ENCODE measurements at regions not wholly inside any gene's neighbourhood (a gene's known extent, or its start where the extent isn't known, plus 50 kb on each side); places are given as distances from the start of the nearest gene placed in this dataset.

DNA sequence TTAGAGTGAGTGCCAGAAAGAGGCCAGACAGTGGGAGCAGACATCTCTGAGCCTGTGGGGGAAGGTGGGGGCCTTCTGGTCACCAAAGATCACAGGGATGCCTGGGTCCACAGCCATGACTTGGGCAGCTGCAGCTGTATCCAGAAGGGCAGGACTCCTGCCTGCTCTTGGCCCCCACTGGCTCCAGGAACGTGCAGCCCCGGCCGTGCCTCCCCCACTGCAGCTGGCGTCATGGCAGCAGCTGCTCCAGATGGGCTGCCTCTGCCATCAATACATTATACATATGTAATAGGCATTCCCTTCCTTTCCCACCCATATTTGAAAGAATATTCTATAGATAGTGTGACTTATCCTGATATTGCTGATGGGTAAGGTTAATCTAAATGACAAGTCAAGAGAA is 195.5 kb upstream of the SNX19 start:
- Histone ChIP-seq H3K23ac (ENCODE audit: insufficient read length, low read depth, low read length) (no peak overlapping the region), H4K5ac (ENCODE audit: insufficient read length, low read depth, low read length) (no peak overlapping the region)

More for the DNA sequence above, 195.5 kb upstream of the SNX19 start:
- H3K4me3 Mint-ChIP-seq: no peak overlapping the region
- H3K9me3 ChIP-seq (ENCODE audit: control insufficient read depth, low read depth, low read length): no peaks in the 10 kb centered on the region
- H3K23me2 ChIP-seq (ENCODE audit: insufficient read length, low read depth, low read length, poor library complexity, severe bottlenecking): no peaks in the 10 kb centered on the region
- no peak overlapping the region for H3K27ac ChIP-seq (ENCODE audit: insufficient read length, low read depth, low read length)
- no peak overlapping the region for H2AFZ ChIP-seq (ENCODE audit: low read length)
- H3K14ac ChIP-seq (ENCODE audit: insufficient read depth, low read length): no peak overlapping the region
- H3K9ac ChIP-seq (ENCODE audit: extremely low read depth, insufficient read length, low read length): no peak overlapping the region
- H3K4me1 Mint-ChIP-seq: peaks cover 3% of the 10 kb centered on the region in 2 experiments; a peak in 1 of 4 replicates
- H2BK20ac ChIP-seq (ENCODE audit: low read depth, low read length, poor library complexity, severe bottlenecking): no peak overlapping the region
- no peaks in the 10 kb centered on the region for H4K20me1 ChIP-seq (ENCODE audit: control insufficient read depth, insufficient read depth, insufficient read length)
- H3K4ac ChIP-seq (ENCODE audit: low read depth, low read length): no peak overlapping the region
- peaks cover 2% of the 10 kb centered on the region; the same call in 1 of the 2 replicates for H3K27me3 Mint-ChIP-seq (ENCODE audit: low read depth)
- no peak overlapping the region for H2AK5ac ChIP-seq (ENCODE audit: insufficient read length, low read length)
- H4K8ac ChIP-seq (replicated peaks; ENCODE audit: insufficient read length, low read depth, low read length): no peak overlapping the region
- WGBS (ENCODE audit: extremely low coverage, insufficient read length, low lambda C conversion rate): no CpG with 5 or more reads among the region's 4 CpGs
- H3T11ph ChIP-seq (ENCODE audit: low read length): no peak overlapping the region
- H3K18ac ChIP-seq (ENCODE audit: insufficient read length, low read depth, low read length): no peak overlapping the region
- H3K36me3 Mint-ChIP-seq (ENCODE audit: insufficient read depth in 1 of 3, low read depth in 3 of 3): peaks cover 4 to 7% (median 7%) of the 10 kb centered on the region in 3 experiments; a peak in 5 of 7 replicates
- H3K79me2 ChIP-seq (ENCODE audit: insufficient read depth, low read length): no peaks in the 10 kb centered on the region
- H3K9me3 Mint-ChIP-seq: peaks cover 6 to 7% of the 10 kb centered on the region in 2 experiments; a peak in 4 of 5 replicates
- no peaks in the 10 kb centered on the region for H3K4me1 ChIP-seq (ENCODE audit: insufficient read depth, low read length)
- no peak overlapping the region for H2BK12ac ChIP-seq (ENCODE audit: insufficient read length, low read depth, low read length)
- no peak for DNase-seq
- H2BK15ac ChIP-seq (ENCODE audit: low read depth, low read length): no peak overlapping the region
- no peaks in the 10 kb centered on the region for H3K27me3 ChIP-seq (ENCODE audit: insufficient read depth, low read length)
- H4K91ac ChIP-seq (ENCODE audit: insufficient read length, low read depth, low read length): no peak overlapping the region
- H2BK120ac ChIP-seq (ENCODE audit: low read depth, low read length, poor library complexity, severe bottlenecking): no peak overlapping the region
- TF ChIP-seq, protein P1, sequence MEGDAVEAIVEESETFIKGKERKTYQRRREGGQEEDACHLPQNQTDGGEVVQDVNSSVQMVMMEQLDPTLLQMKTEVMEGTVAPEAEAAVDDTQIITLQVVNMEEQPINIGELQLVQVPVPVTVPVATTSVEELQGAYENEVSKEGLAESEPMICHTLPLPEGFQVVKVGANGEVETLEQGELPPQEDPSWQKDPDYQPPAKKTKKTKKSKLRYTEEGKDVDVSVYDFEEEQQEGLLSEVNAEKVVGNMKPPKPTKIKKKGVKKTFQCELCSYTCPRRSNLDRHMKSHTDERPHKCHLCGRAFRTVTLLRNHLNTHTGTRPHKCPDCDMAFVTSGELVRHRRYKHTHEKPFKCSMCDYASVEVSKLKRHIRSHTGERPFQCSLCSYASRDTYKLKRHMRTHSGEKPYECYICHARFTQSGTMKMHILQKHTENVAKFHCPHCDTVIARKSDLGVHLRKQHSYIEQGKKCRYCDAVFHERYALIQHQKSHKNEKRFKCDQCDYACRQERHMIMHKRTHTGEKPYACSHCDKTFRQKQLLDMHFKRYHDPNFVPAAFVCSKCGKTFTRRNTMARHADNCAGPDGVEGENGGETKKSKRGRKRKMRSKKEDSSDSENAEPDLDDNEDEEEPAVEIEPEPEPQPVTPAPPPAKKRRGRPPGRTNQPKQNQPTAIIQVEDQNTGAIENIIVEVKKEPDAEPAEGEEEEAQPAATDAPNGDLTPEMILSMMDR (conservative IDR thresholded peaks at IDR 0.05): no peak
- H3K27ac Mint-ChIP-seq: no peak overlapping the region
- H3K4me2 ChIP-seq (ENCODE audit: insufficient read depth, insufficient read length, low read length): no peak overlapping the region
- no peaks in the 10 kb centered on the region for H3K79me1 ChIP-seq (ENCODE audit: insufficient read depth, low read depth, low read length, poor library complexity, severe bottlenecking)
- no peak overlapping the region for H2BK5ac ChIP-seq (ENCODE audit: insufficient read length, low read length)
- no peak overlapping the region for H3K56ac ChIP-seq (ENCODE audit: insufficient read length, low read depth, low read length)

Measured in H9 (cell line).